ENCODE measurements at regions not wholly inside any gene's neighbourhood (a gene's known extent, or its start where the extent isn't known, plus 50 kb on each side); places are given as distances from the start of the nearest gene placed in this dataset.
A peak's percentile ranks its signal among the peaks of the same experiment; 100 is the strongest.

- H3K9ac ChIP-seq (ENCODE audit: low read length in 5 of 5), result no peak overlapping the region
- H3K27me3 ChIP-seq (ENCODE audit: control insufficient read depth in 5 of 5, insufficient read depth in 4 of 5, low read length in 5 of 5), result no peaks in the 10 kb centered on the region
- no peaks in the 10 kb centered on the region for H3K36me3 ChIP-seq (ENCODE audit: control insufficient read depth in 5 of 5, insufficient read depth in 5 of 5, low read length in 5 of 5)
- H3K27ac ChIP-seq (ENCODE audit: low read depth, low read length), result no peak overlapping the region
- peaks cover 0 to 10% (median 5%) of the 10 kb centered on the region in 5 donors for H3K9me3 ChIP-seq (ENCODE audit: control insufficient read depth in 5 of 5, low read length in 5 of 5)
- H3K4me1 ChIP-seq (ENCODE audit: control insufficient read depth in 5 of 5, insufficient read depth in 5 of 5, low read length in 5 of 5), result no peaks in the 10 kb centered on the region
- H3K4me3 ChIP-seq (ENCODE audit: low read depth in 1 of 5, low read length in 5 of 5), result no peak overlapping the region
These were observed 156.0 kb downstream of the ZNF33B start for GRCh38 chr10:42482411-42482810.

DNA sequence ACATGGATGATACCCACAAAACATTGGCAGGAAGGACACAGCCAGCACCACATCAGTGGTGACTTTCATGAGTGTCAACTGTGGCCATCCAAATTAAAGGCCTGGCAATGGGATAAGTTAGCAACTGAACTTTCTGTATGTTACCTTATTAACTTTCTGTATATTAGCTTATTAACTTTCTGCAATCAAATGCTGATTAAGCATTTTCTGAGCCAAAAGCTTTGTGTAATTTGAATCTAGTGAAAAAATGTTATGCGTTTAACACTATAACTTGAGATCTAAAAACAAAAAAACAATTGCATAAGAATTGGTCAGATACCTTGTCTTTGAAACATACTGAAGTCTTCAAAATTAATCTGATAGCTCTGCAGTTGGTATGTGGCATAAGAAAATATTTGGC, 159.3 kb downstream of the ZNF33B start:
- Histone ChIP-seq H3K27me3 (ENCODE audit: control insufficient read depth in 5 of 5, insufficient read depth in 4 of 5, low read length in 5 of 5) (peaks cover 4 to 14% (median 7%) of the 10 kb centered on the region in 5 donors), H3K9ac (ENCODE audit: low read length in 5 of 5) (no peak overlapping the region), H3K4me3 (ENCODE audit: low read depth in 1 of 5, low read length in 5 of 5) (no peak overlapping the region)

DNA sequence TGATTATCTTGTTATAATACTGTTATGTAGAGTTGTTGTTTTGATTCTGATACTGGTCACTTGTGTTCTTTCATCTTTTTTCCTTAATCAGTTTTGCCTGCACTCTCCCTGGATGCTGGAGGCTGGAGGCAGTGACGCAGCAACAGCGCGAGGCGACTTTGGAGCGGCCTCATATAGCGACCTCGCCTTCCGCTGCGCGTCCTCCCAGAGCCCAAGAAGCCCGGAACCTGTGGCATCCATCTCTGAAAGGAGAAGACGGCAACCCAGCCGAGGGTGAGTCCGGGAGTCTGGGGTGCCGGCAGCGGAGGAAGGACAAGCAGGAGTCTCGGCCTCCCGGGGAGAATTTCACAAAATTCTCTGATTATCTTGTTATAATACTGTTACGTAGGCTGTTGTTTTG, 161.2 kb downstream of the ZNF33B start:
- H3K27ac ChIP-seq (ENCODE audit: low read depth, low read length), result no peak overlapping the region
- H3K27me3 ChIP-seq (ENCODE audit: control insufficient read depth in 5 of 5, insufficient read depth in 4 of 5, low read length in 5 of 5), result peaks cover 4 to 14% (median 7%) of the 10 kb centered on the region in 5 donors
- no peaks in the 10 kb centered on the region for H3K36me3 ChIP-seq (ENCODE audit: control insufficient read depth in 5 of 5, insufficient read depth in 5 of 5, low read length in 5 of 5)
- H3K4me1 ChIP-seq (ENCODE audit: control insufficient read depth in 5 of 5, insufficient read depth in 5 of 5, low read length in 5 of 5), result peaks cover 0 to 8% (median 0%) of the 10 kb centered on the region in 5 donors
- H3K4me3 ChIP-seq (ENCODE audit: low read depth in 1 of 5, low read length in 5 of 5), result no peak overlapping the region
- H3K9me3 ChIP-seq (ENCODE audit: control insufficient read depth in 5 of 5, low read length in 5 of 5), result peaks cover 0 to 7% (median 0%) of the 10 kb centered on the region in 5 donors
- no peak overlapping the region for H3K9ac ChIP-seq (ENCODE audit: low read length in 5 of 5)

More for the DNA sequence above, 159.3 kb downstream of the ZNF33B start:
- no peaks in the 10 kb centered on the region for H3K36me3 ChIP-seq (ENCODE audit: control insufficient read depth in 5 of 5, insufficient read depth in 5 of 5, low read length in 5 of 5)
- H3K27ac ChIP-seq (ENCODE audit: low read depth, low read length), result no peak overlapping the region
- peaks cover 0 to 8% (median 0%) of the 10 kb centered on the region in 5 donors for H3K4me1 ChIP-seq (ENCODE audit: control insufficient read depth in 5 of 5, insufficient read depth in 5 of 5, low read length in 5 of 5)
- peaks cover 0 to 7% (median 0%) of the 10 kb centered on the region in 5 donors for H3K9me3 ChIP-seq (ENCODE audit: control insufficient read depth in 5 of 5, low read length in 5 of 5)

DNA sequence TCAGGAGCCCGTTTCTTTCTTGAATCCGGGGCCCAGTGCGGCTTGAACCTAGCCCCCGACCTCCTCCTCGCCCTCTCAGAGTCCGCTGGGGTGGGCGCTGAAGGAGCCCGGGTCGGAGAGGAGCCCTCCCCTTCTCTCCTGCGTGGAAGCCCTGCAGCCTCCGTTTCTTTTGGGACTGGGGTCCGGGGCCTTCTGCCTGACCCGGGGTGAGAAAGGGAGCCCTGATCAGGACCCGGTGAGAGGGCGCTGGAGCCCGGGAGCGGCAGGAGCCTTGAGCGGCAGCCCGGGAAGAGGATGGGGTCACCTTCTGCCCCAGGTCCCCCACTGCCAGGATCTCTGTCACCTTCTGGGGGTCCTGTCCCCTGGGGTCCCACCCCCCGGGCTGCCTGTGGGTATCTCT, 162.3 kb downstream of the ZNF33B start:
- no peaks in the 10 kb centered on the region for H3K36me3 ChIP-seq (ENCODE audit: control insufficient read depth in 5 of 5, insufficient read depth in 5 of 5, low read length in 5 of 5)
- peaks cover 4 to 14% (median 7%) of the 10 kb centered on the region in 5 donors for H3K27me3 ChIP-seq (ENCODE audit: control insufficient read depth in 5 of 5, insufficient read depth in 4 of 5, low read length in 5 of 5)
- H3K4me3 ChIP-seq (ENCODE audit: low read depth in 1 of 5, low read length in 5 of 5), result peak overlapping the region in 1 of 5 donors; percentile 48
- H3K4me1 ChIP-seq (ENCODE audit: control insufficient read depth in 5 of 5, insufficient read depth in 5 of 5, low read length in 5 of 5), result peaks cover 0 to 8% (median 0%) of the 10 kb centered on the region in 5 donors
- H3K9ac ChIP-seq (ENCODE audit: low read length in 5 of 5), result no peak overlapping the region
- no peak overlapping the region for H3K27ac ChIP-seq (ENCODE audit: low read depth, low read length)
- peaks cover 0 to 7% (median 0%) of the 10 kb centered on the region in 5 donors for H3K9me3 ChIP-seq (ENCODE audit: control insufficient read depth in 5 of 5, low read length in 5 of 5)

GRCh38 chr10:42475168-42476098, 162.9 kb downstream of the ZNF33B start:
- H3K9me3 ChIP-seq (ENCODE audit: control insufficient read depth in 5 of 5, low read length in 5 of 5), result peaks cover 0 to 7% (median 0%) of the 10 kb centered on the region in 5 donors
- H3K4me3 ChIP-seq (ENCODE audit: low read depth in 1 of 5, low read length in 5 of 5), result peak overlapping the region in 3 of 5 donors; percentile 4 to 48 (median 39)
- peaks cover 0 to 8% (median 0%) of the 10 kb centered on the region in 5 donors for H3K4me1 ChIP-seq (ENCODE audit: control insufficient read depth in 5 of 5, insufficient read depth in 5 of 5, low read length in 5 of 5)
- no peak overlapping the region for H3K9ac ChIP-seq (ENCODE audit: low read length in 5 of 5)
- no peak overlapping the region for H3K27ac ChIP-seq (ENCODE audit: low read depth, low read length)
- peaks cover 4 to 14% (median 7%) of the 10 kb centered on the region in 5 donors for H3K27me3 ChIP-seq (ENCODE audit: control insufficient read depth in 5 of 5, insufficient read depth in 4 of 5, low read length in 5 of 5)
- H3K36me3 ChIP-seq (ENCODE audit: control insufficient read depth in 5 of 5, insufficient read depth in 5 of 5, low read length in 5 of 5), result no peaks in the 10 kb centered on the region

GRCh38 chr10:42454313-42454712, 184.1 kb downstream of the ZNF33B start:
- Histone ChIP-seq H3K27me3 (ENCODE audit: control insufficient read depth in 5 of 5, insufficient read depth in 4 of 5, low read length in 5 of 5) (no peaks in the 10 kb centered on the region), H3K9ac (ENCODE audit: low read length in 5 of 5) (no peak overlapping the region), H3K4me3 (ENCODE audit: low read depth in 1 of 5, low read length in 5 of 5) (no peak overlapping the region), H3K9me3 (ENCODE audit: control insufficient read depth in 5 of 5, low read length in 5 of 5) (peaks cover 0 to 3% (median 0%) of the 10 kb centered on the region in 5 donors), H3K27ac (ENCODE audit: low read depth, low read length) (no peak overlapping the region), H3K4me1 (ENCODE audit: control insufficient read depth in 5 of 5, insufficient read depth in 5 of 5, low read length in 5 of 5) (no peaks in the 10 kb centered on the region), H3K36me3 (ENCODE audit: control insufficient read depth in 5 of 5, insufficient read depth in 5 of 5, low read length in 5 of 5) (no peaks in the 10 kb centered on the region)

DNA sequence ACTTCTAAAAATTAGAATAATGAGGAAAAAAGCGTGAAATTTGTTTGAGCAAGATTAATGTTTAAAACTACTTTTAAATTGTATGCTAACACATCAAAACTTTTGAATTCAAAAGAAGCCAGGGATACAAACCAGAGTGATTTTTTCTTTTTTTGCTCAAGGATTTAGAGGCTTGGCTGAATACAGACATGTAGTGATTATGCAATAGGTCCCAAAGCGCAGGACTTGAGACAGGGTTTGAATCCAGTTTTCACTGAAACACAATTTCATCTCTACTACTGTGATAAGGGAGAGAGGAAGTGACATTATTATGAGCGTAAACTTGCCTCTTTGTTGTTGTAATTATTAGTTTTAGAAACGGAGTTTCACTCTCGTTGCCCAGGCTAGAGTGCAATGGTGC, 207.3 kb downstream of the ZNF33B start:
- H3K4me1 ChIP-seq (ENCODE audit: control insufficient read depth in 5 of 5, insufficient read depth in 5 of 5, low read length in 5 of 5), result no peaks in the 10 kb centered on the region
- H3K9me3 ChIP-seq (ENCODE audit: control insufficient read depth in 5 of 5, low read length in 5 of 5), result no peaks in the 10 kb centered on the region
- no peak overlapping the region for H3K4me3 ChIP-seq (ENCODE audit: low read depth in 1 of 5, low read length in 5 of 5)
- no peak overlapping the region for H3K27ac ChIP-seq (ENCODE audit: low read depth, low read length)
- H3K27me3 ChIP-seq (ENCODE audit: control insufficient read depth in 5 of 5, insufficient read depth in 4 of 5, low read length in 5 of 5), result no peaks in the 10 kb centered on the region
- H3K36me3 ChIP-seq (ENCODE audit: control insufficient read depth in 5 of 5, insufficient read depth in 5 of 5, low read length in 5 of 5), result no peaks in the 10 kb centered on the region
- no peak overlapping the region for H3K9ac ChIP-seq (ENCODE audit: low read length in 5 of 5)

GRCh38 chr10:42428534-42428933, 209.8 kb downstream of the ZNF33B start:
- no peaks in the 10 kb centered on the region for H3K27me3 ChIP-seq (ENCODE audit: control insufficient read depth in 5 of 5, insufficient read depth in 4 of 5, low read length in 5 of 5)
- H3K36me3 ChIP-seq (ENCODE audit: control insufficient read depth in 5 of 5, insufficient read depth in 5 of 5, low read length in 5 of 5), result no peaks in the 10 kb centered on the region
- no peaks in the 10 kb centered on the region for H3K9me3 ChIP-seq (ENCODE audit: control insufficient read depth in 5 of 5, low read length in 5 of 5)
- no peak overlapping the region for H3K27ac ChIP-seq (ENCODE audit: low read depth, low read length)
- no peak overlapping the region for H3K9ac ChIP-seq (ENCODE audit: low read length in 5 of 5)
- H3K4me3 ChIP-seq (ENCODE audit: low read depth in 1 of 5, low read length in 5 of 5), result no peak overlapping the region
- H3K4me1 ChIP-seq (ENCODE audit: control insufficient read depth in 5 of 5, insufficient read depth in 5 of 5, low read length in 5 of 5), result no peaks in the 10 kb centered on the region

- no peak overlapping the region for H3K4me3 ChIP-seq (ENCODE audit: low read depth in 1 of 5, low read length in 5 of 5)
- no peak overlapping the region for H3K27ac ChIP-seq (ENCODE audit: low read depth, low read length)
- H3K9me3 ChIP-seq (ENCODE audit: control insufficient read depth in 5 of 5, low read length in 5 of 5), result no peaks in the 10 kb centered on the region
- H3K36me3 ChIP-seq (ENCODE audit: control insufficient read depth in 5 of 5, insufficient read depth in 5 of 5, low read length in 5 of 5), result no peaks in the 10 kb centered on the region
- H3K27me3 ChIP-seq (ENCODE audit: control insufficient read depth in 5 of 5, insufficient read depth in 4 of 5, low read length in 5 of 5), result no peaks in the 10 kb centered on the region
- no peak overlapping the region for H3K9ac ChIP-seq (ENCODE audit: low read length in 5 of 5)
- no peaks in the 10 kb centered on the region for H3K4me1 ChIP-seq (ENCODE audit: control insufficient read depth in 5 of 5, insufficient read depth in 5 of 5, low read length in 5 of 5)
These were observed 215.5 kb downstream of the ZNF33B start for GRCh38 chr10:42422911-42423310.

DNA sequence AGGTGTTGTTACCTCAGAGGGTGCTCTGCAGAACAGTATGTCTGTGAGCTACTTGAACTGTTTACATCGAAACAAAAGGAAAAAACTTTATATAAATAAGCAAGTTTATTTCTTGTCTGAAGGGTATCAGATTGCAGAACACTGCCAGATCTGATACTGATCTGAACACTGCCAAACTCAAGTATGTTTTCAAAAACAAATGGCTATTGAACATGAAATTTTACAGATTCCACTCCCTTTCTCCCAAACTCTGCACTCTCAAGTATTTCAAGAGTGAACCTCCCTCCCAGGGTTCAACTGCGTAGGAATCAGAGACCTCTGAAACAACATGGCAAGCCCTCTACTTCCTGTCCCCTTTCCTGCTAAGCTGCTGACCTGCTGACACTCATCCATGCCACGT, 216.6 kb downstream of the ZNF33B start:
- Histone ChIP-seq H3K9ac (ENCODE audit: low read length in 5 of 5) (no peak overlapping the region), H3K9me3 (ENCODE audit: control insufficient read depth in 5 of 5, low read length in 5 of 5) (no peaks in the 10 kb centered on the region), H3K4me3 (ENCODE audit: low read depth in 1 of 5, low read length in 5 of 5) (no peak overlapping the region), H3K27ac (ENCODE audit: low read depth, low read length) (no peak overlapping the region), H3K4me1 (ENCODE audit: control insufficient read depth in 5 of 5, insufficient read depth in 5 of 5, low read length in 5 of 5) (no peaks in the 10 kb centered on the region), H3K36me3 (ENCODE audit: control insufficient read depth in 5 of 5, insufficient read depth in 5 of 5, low read length in 5 of 5) (no peaks in the 10 kb centered on the region), H3K27me3 (ENCODE audit: control insufficient read depth in 5 of 5, insufficient read depth in 4 of 5, low read length in 5 of 5) (no peaks in the 10 kb centered on the region)

All from subcutaneous abdominal adipose tissue (tissue), 5 donors.